ENCODE measurements at regions not wholly inside any gene's neighbourhood (a gene's known extent, or its start where the extent isn't known, plus 50 kb on each side); places are given as distances from the start of the nearest gene placed in this dataset.

GRCh38 chr4:45155081-45155777 is 428.9 kb upstream of the GNPDA2 start:
- no peaks in the 10 kb centered on the region for H3K9me3 ChIP-seq
- no peak overlapping the region for H3K4me3 ChIP-seq
- H3K4me1 ChIP-seq (ENCODE audit: insufficient read depth): no peaks in the 10 kb centered on the region
- no peaks in the 10 kb centered on the region for H3K36me3 ChIP-seq
- H3K27ac ChIP-seq: no peak overlapping the region
- TF ChIP-seq POLR2A (IDR thresholded peaks at IDR 0.05) (no peak), EP300 (IDR thresholded peaks at IDR 0.05) (no peak), CTCF (IDR thresholded peaks at IDR 0.05) (no peak)
- H3K27me3 ChIP-seq: no peaks in the 10 kb centered on the region
- intact Hi-C loops (cut with DNase I): no loop called here
- 77 to 85% (median 79%) methylated on average over 6 of the region's 6 CpGs for WGBS, 3 donors
- DNase-seq: no peak

GRCh38 chr4:45147866-45148265 is 421.5 kb upstream of the GNPDA2 start:
- Histone ChIP-seq H3K27me3 (no peaks in the 10 kb centered on the region), H3K36me3 (no peaks in the 10 kb centered on the region), H3K4me3 (no peak overlapping the region), H3K4me1 (ENCODE audit: insufficient read depth) (no peaks in the 10 kb centered on the region), H3K9me3 (no peaks in the 10 kb centered on the region), H3K27ac (no peak overlapping the region)
- no peak for TF ChIP-seq CTCF (IDR thresholded peaks at IDR 0.05)
- TF ChIP-seq POLR2A (IDR thresholded peaks at IDR 0.05): no peak
- TF ChIP-seq EP300 (IDR thresholded peaks at IDR 0.05): no peak
- intact Hi-C loops (cut with DNase I): no loop called here
- no peak for DNase-seq
- 14 to 36% (median 32%) methylated on average over 1 of the region's 1 CpG for WGBS, 3 donors

GRCh38 chr4:45131020-45131419 is 404.7 kb upstream of the GNPDA2 start:
- Histone ChIP-seq H3K4me1 (ENCODE audit: insufficient read depth) (no peaks in the 10 kb centered on the region), H3K27ac (no peak overlapping the region), H3K9me3 (no peaks in the 10 kb centered on the region), H3K27me3 (no peaks in the 10 kb centered on the region), H3K36me3 (no peaks in the 10 kb centered on the region), H3K4me3 (no peak overlapping the region)
- DNase-seq: no peak
- no peak for TF ChIP-seq POLR2A (IDR thresholded peaks at IDR 0.05)
- TF ChIP-seq CTCF (IDR thresholded peaks at IDR 0.05): no peak
- no peak for TF ChIP-seq EP300 (IDR thresholded peaks at IDR 0.05)
- 77 to 86% (median 78%) methylated on average over 3 of the region's 3 CpGs for WGBS, 3 donors
- intact Hi-C loops (cut with DNase I): no loop called here

GRCh38 chr4:45122406-45122805 is 396.1 kb upstream of the GNPDA2 start:
- Histone ChIP-seq H3K27ac (no peak overlapping the region), H3K9me3 (no peaks in the 10 kb centered on the region), H3K4me1 (ENCODE audit: insufficient read depth) (no peaks in the 10 kb centered on the region), H3K27me3 (no peaks in the 10 kb centered on the region), H3K36me3 (no peaks in the 10 kb centered on the region), H3K4me3 (no peak overlapping the region)
- no peak for DNase-seq
- 69 to 74% (median 70%) methylated on average over 2 of the region's 2 CpGs for WGBS, 3 donors
- intact Hi-C loops (cut with DNase I): no loop called here
- TF ChIP-seq CTCF (IDR thresholded peaks at IDR 0.05) (no peak), EP300 (IDR thresholded peaks at IDR 0.05) (no peak), POLR2A (IDR thresholded peaks at IDR 0.05) (no peak)
